GM21526 (cell line): ENCODE measurements at regions not wholly inside any gene's neighbourhood (a gene's known extent, or its start where the extent isn't known, plus 50 kb on each side); places are given as distances from the start of the nearest gene placed in this dataset.

Experiments used
- ATAC-seq: cut with Tn5 transposase; IDR thresholded peaks from one replicate; pipeline ENCODE4 v1.9.1; 2021; ENCODE audit warnings: moderate library complexity; ENCODE audit not compliant: unreplicated experiment, low FRiP score

GRCh38 chr18:24530630-24531111 lies 70.2 kb downstream of the HRH4 start:
- no peak for ATAC-seq

- no peak for ATAC-seq
Measured at GRCh38 chr18:24534271-24534670, 73.8 kb downstream of the HRH4 start.

- no peak for ATAC-seq
Measured at GRCh38 chr18:24534737-24535136, 74.3 kb downstream of the HRH4 start.

GRCh38 chr18:24535527-24536295 lies 75.3 kb downstream of the HRH4 start:
- ATAC-seq = no peak

GRCh38 chr18:24536326-24536725 lies 75.9 kb downstream of the HRH4 start:
- no peak for ATAC-seq

GRCh38 chr18:24536834-24537233 lies 76.4 kb downstream of the HRH4 start:
- no peak for ATAC-seq

- no peak for ATAC-seq
Measured at GRCh38 chr18:24538414-24539264, 78.2 kb downstream of the HRH4 start.

GRCh38 chr18:24539866-24540617 lies 79.6 kb downstream of the HRH4 start:
- ATAC-seq = no peak

- no peak for ATAC-seq
Measured at GRCh38 chr18:24540896-24541295, 80.5 kb downstream of the HRH4 start.

GRCh38 chr18:24543086-24543794 lies 82.8 kb downstream of the HRH4 start:
- ATAC-seq = no peak

- ATAC-seq = no peak
Measured at GRCh38 chr18:24543795-24544498, 83.5 kb downstream of the HRH4 start.

GRCh38 chr18:24544949-24545348 lies 84.5 kb downstream of the HRH4 start:
- no peak for ATAC-seq

GRCh38 chr18:24545651-24546050 lies 85.2 kb downstream of the HRH4 start:
- ATAC-seq = no peak

- ATAC-seq = no peak
Measured at GRCh38 chr18:24546307-24546706, 85.9 kb downstream of the HRH4 start.

GRCh38 chr18:24548583-24548982 lies 88.1 kb downstream of the HRH4 start:
- no peak for ATAC-seq

GRCh38 chr18:24552218-24552617 lies 91.8 kb downstream of the HRH4 start:
- no peak for ATAC-seq

- ATAC-seq = no peak
Measured at GRCh38 chr18:24553571-24554285, 93.3 kb downstream of the HRH4 start.

- no peak for ATAC-seq
Measured at GRCh38 chr18:24558403-24558802, 98.0 kb downstream of the HRH4 start.

- ATAC-seq = no peak
Measured at GRCh38 chr18:24559526-24559925, 99.1 kb downstream of the HRH4 start.
